ENCODE measurements at regions not wholly inside any gene's neighbourhood (a gene's known extent, or its start where the extent isn't known, plus 50 kb on each side); places are given as distances from the start of the nearest gene placed in this dataset.
"Not testable (repeated sequence)": the region's sequence is repeated elsewhere in the genome, so short reads cannot be mapped to it uniquely, and the experiment has no call there.

GRCh38 chr2:193088026-193088425 lies 893.3 kb upstream of the TMEFF2 start:
- TF ChIP-seq CTCF (IDR thresholded peaks at IDR 0.05): no peak
- no peak for TF ChIP-seq ZFX (IDR thresholded peaks at IDR 0.05; ENCODE audit: borderline replicate concordance)

GRCh38 chr2:193076995-193077394 lies 882.3 kb upstream of the TMEFF2 start:
- TF ChIP-seq ZFX (IDR thresholded peaks at IDR 0.05; ENCODE audit: borderline replicate concordance) (no peak), CTCF (IDR thresholded peaks at IDR 0.05) (no peak)
- no peak overlapping the region for H3K27ac ChIP-seq

More at GRCh38 chr2:193088026-193088425, 893.3 kb upstream of the TMEFF2 start:
- H3K27ac ChIP-seq: no peak overlapping the region

GRCh38 chr2:193074933-193075332 lies 880.2 kb upstream of the TMEFF2 start:
- TF ChIP-seq CTCF (IDR thresholded peaks at IDR 0.05) (no peak), ZFX (IDR thresholded peaks at IDR 0.05; ENCODE audit: borderline replicate concordance) (no peak)
- H3K27ac ChIP-seq: no peak overlapping the region

- no peak overlapping the region for H3K27ac ChIP-seq
- TF ChIP-seq CTCF (IDR thresholded peaks at IDR 0.05): no peak
- no peak for TF ChIP-seq ZFX (IDR thresholded peaks at IDR 0.05; ENCODE audit: borderline replicate concordance)
These were observed 877.9 kb upstream of the TMEFF2 start for GRCh38 chr2:193072647-193073046.

GRCh38 chr2:193025556-193025955 lies 830.8 kb upstream of the TMEFF2 start:
- not testable (repeated sequence) for H3K27ac ChIP-seq

- TF ChIP-seq CTCF (IDR thresholded peaks at IDR 0.05): no peak
- TF ChIP-seq ZFX (IDR thresholded peaks at IDR 0.05; ENCODE audit: borderline replicate concordance): no peak
- no peak overlapping the region for H3K27ac ChIP-seq
These were observed 830.1 kb upstream of the TMEFF2 start for GRCh38 chr2:193024791-193025190.

GRCh38 chr2:193011870-193012269 lies 817.1 kb upstream of the TMEFF2 start:
- no peak overlapping the region for H3K27ac ChIP-seq
- no peak for TF ChIP-seq CTCF (IDR thresholded peaks at IDR 0.05)
- no peak for TF ChIP-seq ZFX (IDR thresholded peaks at IDR 0.05; ENCODE audit: borderline replicate concordance)

GRCh38 chr2:192993059-192993458 lies 798.3 kb upstream of the TMEFF2 start:
- H3K27ac ChIP-seq: no peak overlapping the region
- TF ChIP-seq ZFX (IDR thresholded peaks at IDR 0.05; ENCODE audit: borderline replicate concordance) (no peak), CTCF (IDR thresholded peaks at IDR 0.05) (no peak)

All from 22Rv1 (cell line).